GM23338 (cell line): ENCODE measurements at regions not wholly inside any gene's neighbourhood (a gene's known extent, or its start where the extent isn't known, plus 50 kb on each side); places are given as distances from the start of the nearest gene placed in this dataset.

Source experiments
- ATAC-seq: fragments of 200-7000 bp; cut with Tn5 transposase; 3 replicates; pipeline ENCODE4 v1.9.1; 2020
- DNase-seq: peaks from one replicate; pipeline ENCODE4 v3.0.0-alpha.2; 2015; ENCODE audit warnings: low spot score
- H2AFZ ChIP-seq: fragments of 200-600 bp; sonication (generic); 2 replicates; pipeline ENCODE4 v1.8.0; 2016; ENCODE audit warnings: antibody characterized with exemption, mild to moderate bottlenecking, moderate library complexity
- H3F3A ChIP-seq: fragments of 200-600 bp; sonication (generic); replicated peaks from 2 replicates; pipeline ENCODE4 v1.8.0; 2017; ENCODE audit warnings: antibody characterized with exemption, mixed run types, low read depth
- H3K27ac ChIP-seq: fragments of 200-600 bp; sonication (generic); 2 replicates; pipeline ENCODE4 v1.6.1; 2016; ENCODE audit warnings: low read depth
- H3K27me3 ChIP-seq: fragments of 200-600 bp; sonication (generic); 2 replicates; pipeline ENCODE4 v1.8.0; 2016; ENCODE audit warnings: mild to moderate bottlenecking, mixed run types, moderate library complexity; ENCODE audit not compliant: insufficient read depth
- H3K36me3 ChIP-seq: fragments of 200-600 bp; sonication (generic); 2 replicates; pipeline ENCODE4 v1.8.0; 2016; ENCODE audit warnings: mild to moderate bottlenecking; ENCODE audit not compliant: insufficient read depth
- H3K4me1 ChIP-seq: fragments of 200-600 bp; sonication (generic); 2 replicates; pipeline ENCODE4 v1.8.0; 2016; ENCODE audit warnings: mild to moderate bottlenecking, moderate library complexity; ENCODE audit not compliant: insufficient read depth
- H3K4me2 ChIP-seq: fragments of 200-600 bp; sonication (generic); 2 replicates; pipeline ENCODE4 v1.7.1; 2017; ENCODE audit warnings: mixed run types
- H3K4me3 ChIP-seq: fragments of 200-600 bp; sonication (generic); 2 replicates; pipeline ENCODE4 v1.6.1; 2016; ENCODE audit warnings: mixed run types
- H3K79me2 ChIP-seq: fragments of 200-600 bp; sonication (generic); replicated peaks from 2 replicates; pipeline ENCODE4 v1.8.0; 2017; ENCODE audit warnings: mild to moderate bottlenecking; ENCODE audit not compliant: insufficient read depth
- H3K9me2 ChIP-seq: fragments of 200-600 bp; sonication (generic); 2 replicates; pipeline ENCODE4 v1.8.0; 2017; ENCODE audit not compliant: insufficient read depth
- H4K20me1 ChIP-seq: fragments of 200-600 bp; sonication (generic); replicated peaks from 2 replicates; pipeline ENCODE4 v1.8.0; 2017; ENCODE audit warnings: mild to moderate bottlenecking; ENCODE audit not compliant: insufficient read depth
- H3K27ac Mint-ChIP-seq: 2 replicates; pipeline ENCODE4 v1.8.0; 2020; ENCODE audit warnings: inconsistent platforms, mild to moderate bottlenecking, moderate library complexity, mixed read lengths
- H3K27me3 Mint-ChIP-seq: 3 replicates; pipeline ENCODE4 v1.8.0; 2022; ENCODE audit warnings: low read depth, mild to moderate bottlenecking, moderate library complexity, mixed read lengths, inconsistent platforms; ENCODE audit not compliant: insufficient read depth, poor library complexity
- H3K36me3 Mint-ChIP-seq: 3 replicates; pipeline ENCODE4 v1.8.0; 2021; ENCODE audit warnings: low read depth, mild to moderate bottlenecking, inconsistent platforms, moderate library complexity, mixed read lengths
- H3K4me1 Mint-ChIP-seq: 3 replicates; pipeline ENCODE4 v1.8.0; 2020; ENCODE audit warnings: mild to moderate bottlenecking, inconsistent platforms, mixed read lengths
- H3K4me3 Mint-ChIP-seq: 3 replicates; pipeline ENCODE4 v1.8.0; 2021; ENCODE audit warnings: moderate library complexity, mild to moderate bottlenecking, inconsistent platforms, mixed read lengths
- H3K9me3 Mint-ChIP-seq: 3 replicates; pipeline ENCODE4 v1.8.0; 2020; ENCODE audit warnings: moderate library complexity, mild to moderate bottlenecking, inconsistent platforms, mixed read lengths
- EZH2 ChIP-seq: fragments of 200-600 bp; sonication (generic); IDR thresholded peaks from one replicate; pipeline ENCODE4 v1.8.0; 2017; ENCODE audit warnings: antibody characterized with exemption, mild to moderate bottlenecking, low read depth; ENCODE audit not compliant: unreplicated experiment
- TF ChIP-seq, protein P1 (sequence below): fragments of 250-450 bp; sonication (Bioruptor Pico); IDR thresholded peaks from 2 replicates; pipeline ENCODE4 v1.5.0; 2020; ENCODE audit warnings: mild to moderate bottlenecking, moderate library complexity
- TF ChIP-seq, protein P2 (sequence below): IDR thresholded peaks from one replicate; pipeline ENCODE4 v1.6.1; 2018; ENCODE audit warnings: antibody characterized with exemption; ENCODE audit not compliant: unreplicated experiment

DNA sequence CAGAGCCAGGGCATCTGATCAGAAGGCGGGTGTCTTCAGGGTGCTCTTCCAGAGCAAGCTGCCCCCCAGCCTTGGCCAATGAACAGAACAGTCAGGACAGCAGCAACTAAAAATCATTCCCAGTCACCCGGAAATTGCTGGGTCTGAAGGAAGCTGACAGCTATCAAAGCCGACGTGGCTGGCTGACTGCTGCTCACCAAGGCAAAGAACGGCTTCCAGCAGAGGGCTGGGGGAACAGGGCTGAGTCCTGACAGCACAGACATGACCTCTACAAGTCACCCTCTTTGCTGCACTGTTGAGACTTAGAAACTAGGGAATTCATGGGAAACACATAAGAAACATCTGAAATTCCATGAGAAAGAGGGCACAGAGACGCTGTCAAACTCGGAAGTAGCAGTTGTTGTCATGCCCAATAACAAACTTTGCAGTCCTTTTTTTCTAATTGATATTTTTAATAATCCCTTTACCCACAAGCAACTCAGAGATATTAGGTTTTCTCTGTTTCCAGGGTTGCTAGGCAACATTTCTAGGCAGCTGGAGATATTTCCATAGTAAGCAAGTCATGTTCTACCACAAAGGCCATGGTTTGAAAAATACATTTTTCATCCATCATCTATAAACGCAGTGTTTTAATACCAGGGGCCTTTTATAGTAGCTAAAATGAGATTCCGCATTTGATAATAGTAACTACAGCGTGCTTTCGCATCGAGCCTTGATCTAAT lies 365.2 kb downstream of the SEC23A start:
- TF ChIP-seq EZH2, result no peak
- TF ChIP-seq, protein P1, sequence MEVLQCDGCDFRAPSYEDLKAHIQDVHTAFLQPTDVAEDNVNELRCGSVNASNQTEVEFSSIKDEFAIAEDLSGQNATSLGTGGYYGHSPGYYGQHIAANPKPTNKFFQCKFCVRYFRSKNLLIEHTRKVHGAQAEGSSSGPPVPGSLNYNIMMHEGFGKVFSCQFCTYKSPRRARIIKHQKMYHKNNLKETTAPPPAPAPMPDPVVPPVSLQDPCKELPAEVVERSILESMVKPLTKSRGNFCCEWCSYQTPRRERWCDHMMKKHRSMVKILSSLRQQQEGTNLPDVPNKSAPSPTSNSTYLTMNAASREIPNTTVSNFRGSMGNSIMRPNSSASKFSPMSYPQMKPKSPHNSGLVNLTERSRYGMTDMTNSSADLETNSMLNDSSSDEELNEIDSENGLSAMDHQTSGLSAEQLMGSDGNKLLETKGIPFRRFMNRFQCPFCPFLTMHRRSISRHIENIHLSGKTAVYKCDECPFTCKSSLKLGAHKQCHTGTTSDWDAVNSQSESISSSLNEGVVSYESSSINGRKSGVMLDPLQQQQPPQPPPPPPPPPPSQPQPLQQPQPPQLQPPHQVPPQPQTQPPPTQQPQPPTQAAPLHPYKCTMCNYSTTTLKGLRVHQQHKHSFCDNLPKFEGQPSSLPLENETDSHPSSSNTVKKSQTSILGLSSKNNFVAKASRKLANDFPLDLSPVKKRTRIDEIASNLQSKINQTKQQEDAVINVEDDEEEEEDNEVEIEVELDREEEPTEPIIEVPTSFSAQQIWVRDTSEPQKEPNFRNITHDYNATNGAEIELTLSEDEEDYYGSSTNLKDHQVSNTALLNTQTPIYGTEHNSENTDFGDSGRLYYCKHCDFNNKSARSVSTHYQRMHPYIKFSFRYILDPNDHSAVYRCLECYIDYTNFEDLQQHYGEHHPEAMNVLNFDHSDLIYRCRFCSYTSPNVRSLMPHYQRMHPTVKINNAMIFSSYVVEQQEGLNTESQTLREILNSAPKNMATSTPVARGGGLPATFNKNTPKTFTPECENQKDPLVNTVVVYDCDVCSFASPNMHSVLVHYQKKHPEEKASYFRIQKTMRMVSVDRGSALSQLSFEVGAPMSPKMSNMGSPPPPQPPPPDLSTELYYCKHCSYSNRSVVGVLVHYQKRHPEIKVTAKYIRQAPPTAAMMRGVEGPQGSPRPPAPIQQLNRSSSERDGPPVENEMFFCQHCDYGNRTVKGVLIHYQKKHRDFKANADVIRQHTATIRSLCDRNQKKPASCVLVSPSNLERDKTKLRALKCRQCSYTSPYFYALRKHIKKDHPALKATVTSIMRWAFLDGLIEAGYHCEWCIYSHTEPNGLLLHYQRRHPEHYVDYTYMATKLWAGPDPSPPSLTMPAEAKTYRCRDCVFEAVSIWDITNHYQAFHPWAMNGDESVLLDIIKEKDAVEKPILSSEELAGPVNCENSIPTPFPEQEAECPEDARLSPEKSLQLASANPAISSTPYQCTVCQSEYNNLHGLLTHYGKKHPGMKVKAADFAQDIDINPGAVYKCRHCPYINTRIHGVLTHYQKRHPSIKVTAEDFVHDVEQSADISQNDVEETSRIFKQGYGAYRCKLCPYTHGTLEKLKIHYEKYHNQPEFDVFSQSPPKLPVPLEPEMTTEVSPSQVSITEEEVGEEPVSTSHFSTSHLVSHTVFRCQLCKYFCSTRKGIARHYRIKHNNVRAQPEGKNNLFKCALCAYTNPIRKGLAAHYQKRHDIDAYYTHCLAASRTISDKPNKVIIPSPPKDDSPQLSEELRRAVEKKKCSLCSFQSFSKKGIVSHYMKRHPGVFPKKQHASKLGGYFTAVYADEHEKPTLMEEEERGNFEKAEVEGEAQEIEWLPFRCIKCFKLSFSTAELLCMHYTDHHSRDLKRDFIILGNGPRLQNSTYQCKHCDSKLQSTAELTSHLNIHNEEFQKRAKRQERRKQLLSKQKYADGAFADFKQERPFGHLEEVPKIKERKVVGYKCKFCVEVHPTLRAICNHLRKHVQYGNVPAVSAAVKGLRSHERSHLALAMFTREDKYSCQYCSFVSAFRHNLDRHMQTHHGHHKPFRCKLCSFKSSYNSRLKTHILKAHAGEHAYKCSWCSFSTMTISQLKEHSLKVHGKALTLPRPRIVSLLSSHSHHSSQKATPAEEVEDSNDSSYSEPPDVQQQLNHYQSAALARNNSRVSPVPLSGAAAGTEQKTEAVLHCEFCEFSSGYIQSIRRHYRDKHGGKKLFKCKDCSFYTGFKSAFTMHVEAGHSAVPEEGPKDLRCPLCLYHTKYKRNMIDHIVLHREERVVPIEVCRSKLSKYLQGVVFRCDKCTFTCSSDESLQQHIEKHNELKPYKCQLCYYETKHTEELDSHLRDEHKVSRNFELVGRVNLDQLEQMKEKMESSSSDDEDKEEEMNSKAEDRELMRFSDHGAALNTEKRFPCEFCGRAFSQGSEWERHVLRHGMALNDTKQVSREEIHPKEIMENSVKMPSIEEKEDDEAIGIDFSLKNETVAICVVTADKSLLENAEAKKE (CRISPR knock-in tag), result no peak
- TF ChIP-seq, protein P2, sequence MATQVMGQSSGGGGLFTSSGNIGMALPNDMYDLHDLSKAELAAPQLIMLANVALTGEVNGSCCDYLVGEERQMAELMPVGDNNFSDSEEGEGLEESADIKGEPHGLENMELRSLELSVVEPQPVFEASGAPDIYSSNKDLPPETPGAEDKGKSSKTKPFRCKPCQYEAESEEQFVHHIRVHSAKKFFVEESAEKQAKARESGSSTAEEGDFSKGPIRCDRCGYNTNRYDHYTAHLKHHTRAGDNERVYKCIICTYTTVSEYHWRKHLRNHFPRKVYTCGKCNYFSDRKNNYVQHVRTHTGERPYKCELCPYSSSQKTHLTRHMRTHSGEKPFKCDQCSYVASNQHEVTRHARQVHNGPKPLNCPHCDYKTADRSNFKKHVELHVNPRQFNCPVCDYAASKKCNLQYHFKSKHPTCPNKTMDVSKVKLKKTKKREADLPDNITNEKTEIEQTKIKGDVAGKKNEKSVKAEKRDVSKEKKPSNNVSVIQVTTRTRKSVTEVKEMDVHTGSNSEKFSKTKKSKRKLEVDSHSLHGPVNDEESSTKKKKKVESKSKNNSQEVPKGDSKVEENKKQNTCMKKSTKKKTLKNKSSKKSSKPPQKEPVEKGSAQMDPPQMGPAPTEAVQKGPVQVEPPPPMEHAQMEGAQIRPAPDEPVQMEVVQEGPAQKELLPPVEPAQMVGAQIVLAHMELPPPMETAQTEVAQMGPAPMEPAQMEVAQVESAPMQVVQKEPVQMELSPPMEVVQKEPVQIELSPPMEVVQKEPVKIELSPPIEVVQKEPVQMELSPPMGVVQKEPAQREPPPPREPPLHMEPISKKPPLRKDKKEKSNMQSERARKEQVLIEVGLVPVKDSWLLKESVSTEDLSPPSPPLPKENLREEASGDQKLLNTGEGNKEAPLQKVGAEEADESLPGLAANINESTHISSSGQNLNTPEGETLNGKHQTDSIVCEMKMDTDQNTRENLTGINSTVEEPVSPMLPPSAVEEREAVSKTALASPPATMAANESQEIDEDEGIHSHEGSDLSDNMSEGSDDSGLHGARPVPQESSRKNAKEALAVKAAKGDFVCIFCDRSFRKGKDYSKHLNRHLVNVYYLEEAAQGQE, result no peak
- no peak overlapping the region for H3K4me2 ChIP-seq

More for the DNA sequence above, 365.2 kb downstream of the SEC23A start:
- Histone ChIP-seq H3K4me3 (no peak overlapping the region), H3K4me1 (no peaks in the 10 kb centered on the region), H4K20me1 (no peaks in the 10 kb centered on the region), H3K36me3 (no peaks in the 10 kb centered on the region), H3F3A (no peaks in the 10 kb centered on the region), H3K27ac (no peak overlapping the region), H3K79me2 (no peaks in the 10 kb centered on the region), H2AFZ (peak overlapping the region; percentile 47; the same call in 1 of the 2 replicates), H3K9me2 (peaks cover 5% of the 10 kb centered on the region; the same call in 1 of the 2 replicates), H3K27me3 (no peaks in the 10 kb centered on the region)
- peaks cover 2% of the 10 kb centered on the region for H3K27me3 Mint-ChIP-seq
- DNase-seq, result peak; percentile 19
- H3K4me3 Mint-ChIP-seq, result no peak overlapping the region
- ATAC-seq, result peak; percentile 77
- H3K27ac Mint-ChIP-seq, result no peak overlapping the region
- H3K9me3 Mint-ChIP-seq, result peaks cover 3% of the 10 kb centered on the region; the same call in 2 of the 3 replicates
- no peaks in the 10 kb centered on the region for H3K4me1 Mint-ChIP-seq
- no peaks in the 10 kb centered on the region for H3K36me3 Mint-ChIP-seq
